GM19452 (cell line): ENCODE measurements at regions not wholly inside any gene's neighbourhood (a gene's known extent, or its start where the extent isn't known, plus 50 kb on each side); places are given as distances from the start of the nearest gene placed in this dataset.
A peak's percentile ranks its signal among the peaks of the same experiment; 100 is the strongest.

Source experiments
- ATAC-seq: cut with Tn5 transposase; IDR thresholded peaks from one replicate; pipeline ENCODE4 v1.9.1; 2021; ENCODE audit not compliant: unreplicated experiment

DNA sequence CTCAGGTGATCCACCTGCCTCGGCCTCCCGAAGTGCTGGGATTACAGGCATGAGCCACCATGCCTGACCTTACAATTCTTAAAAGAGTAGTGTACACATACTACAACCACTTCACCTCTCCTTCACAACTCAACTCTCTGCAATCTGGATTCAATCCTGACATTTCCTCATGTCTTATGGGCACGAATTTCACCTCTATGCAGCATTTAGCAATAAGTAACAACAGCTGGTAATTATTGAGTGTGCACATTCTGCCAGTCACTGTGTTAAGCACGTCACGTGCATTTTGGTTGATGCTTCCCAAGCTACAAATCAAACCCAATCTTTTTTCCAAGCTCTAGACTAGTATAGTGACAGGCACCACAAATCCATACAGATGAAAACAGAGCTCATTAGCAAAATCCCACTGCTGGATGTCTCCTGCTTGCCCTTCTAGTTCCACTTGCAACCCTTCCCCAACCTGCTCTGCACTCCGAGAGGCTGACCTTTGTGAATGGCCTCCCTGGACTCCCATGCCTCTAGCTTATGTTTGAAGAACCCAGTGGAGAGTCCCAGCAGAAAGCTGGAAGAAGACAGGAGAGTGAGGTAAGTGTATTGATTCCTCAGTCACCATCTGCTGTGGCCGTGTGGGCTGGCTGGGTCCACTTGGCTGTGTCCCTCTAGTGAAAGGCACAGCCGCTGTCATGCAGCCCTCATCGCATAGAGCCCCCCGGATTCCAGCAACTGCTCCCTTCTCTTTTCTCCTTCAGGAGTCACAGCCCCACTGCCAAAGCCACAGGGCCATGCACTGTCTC is 176.5 kb downstream of the MEX3B start:
- ATAC-seq = no peak

DNA sequence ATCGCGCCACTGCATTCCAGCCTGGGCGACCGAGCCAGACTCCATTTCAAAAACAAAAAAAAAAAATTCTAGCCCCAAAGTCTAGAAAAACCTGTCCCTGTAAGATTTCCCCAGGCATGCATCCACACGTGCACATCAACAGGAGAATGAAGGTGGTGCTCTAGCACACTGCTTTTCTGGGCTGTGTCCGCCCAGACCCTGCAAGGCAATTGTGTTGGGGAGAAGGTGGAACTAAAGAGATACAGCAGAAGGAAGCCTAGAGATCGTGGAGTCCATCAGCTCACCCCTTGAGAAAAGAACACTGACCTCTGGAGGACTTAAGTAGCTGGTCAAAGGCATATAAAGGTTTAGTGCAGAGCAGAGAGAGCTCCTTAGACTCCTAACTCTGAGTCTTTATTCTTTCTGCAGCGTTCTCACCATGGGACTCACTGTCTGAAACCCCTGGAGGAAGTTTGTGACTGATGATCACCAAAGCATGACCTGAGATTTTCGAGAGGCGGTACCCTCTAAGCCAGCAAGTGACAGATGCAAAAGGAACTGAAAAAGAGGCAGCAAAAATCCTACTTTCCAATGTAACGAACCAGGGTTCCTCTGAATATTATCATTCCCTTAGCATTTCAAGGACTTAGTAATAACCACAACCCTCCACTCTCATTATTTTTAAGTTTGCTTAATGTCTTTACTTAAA is 179.8 kb downstream of the MEX3B start:
- ATAC-seq = peak; percentile 97

DNA sequence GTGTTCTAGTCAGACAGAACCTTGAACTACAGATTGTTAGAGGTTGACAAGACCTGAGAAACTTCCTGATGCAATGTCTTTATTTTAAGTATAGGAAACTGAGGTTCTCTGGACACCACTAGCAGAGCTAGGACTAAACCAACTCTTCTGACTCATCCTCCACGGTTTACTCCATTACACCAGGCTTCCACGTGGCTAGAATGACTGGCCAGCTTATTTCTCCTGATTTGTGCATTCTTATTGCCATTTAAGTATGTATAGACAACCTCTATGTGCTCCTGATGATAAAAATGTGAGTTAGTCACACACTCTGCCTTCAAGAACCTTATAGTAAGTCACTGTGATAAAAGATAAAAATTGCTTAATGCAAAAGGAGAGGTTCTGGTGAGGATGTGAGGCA is 182.7 kb downstream of the MEX3B start:
- no peak for ATAC-seq

DNA sequence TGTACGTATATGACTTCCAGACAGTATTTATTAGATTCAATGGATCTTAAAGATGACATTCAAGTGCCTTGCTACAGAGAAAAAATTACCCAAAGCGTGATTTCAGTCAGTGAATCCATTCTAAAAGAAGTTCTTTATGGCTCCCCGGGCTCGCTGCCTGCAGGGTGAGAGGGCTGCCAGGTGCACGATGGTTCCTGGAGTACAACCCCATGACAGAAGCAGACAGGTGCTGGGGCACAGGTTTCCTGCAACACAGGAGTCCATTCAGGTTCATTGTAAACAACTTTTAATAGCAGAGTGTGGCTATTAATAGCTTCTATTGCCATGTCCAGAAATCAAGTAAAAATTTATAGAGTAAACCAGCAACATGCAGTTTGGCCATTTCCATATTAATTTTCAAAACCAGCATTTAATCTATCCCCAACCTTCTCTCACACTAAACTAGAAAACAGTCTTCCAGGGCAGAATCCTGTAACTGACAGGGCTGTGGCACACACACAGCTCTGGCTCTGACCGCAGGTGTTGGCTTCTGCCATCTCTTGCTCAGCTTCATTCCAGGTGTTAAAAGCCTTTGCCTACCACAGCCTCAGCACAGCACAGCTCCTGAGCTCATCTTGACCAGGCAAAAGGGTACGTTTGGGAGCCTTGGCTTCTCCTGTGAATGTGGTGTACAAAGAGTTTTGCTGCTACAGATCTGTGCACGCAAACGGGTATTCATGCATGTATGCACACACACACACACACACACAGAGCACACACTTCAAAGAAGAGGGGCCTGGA is 185.9 kb downstream of the MEX3B start:
- no peak for ATAC-seq

DNA sequence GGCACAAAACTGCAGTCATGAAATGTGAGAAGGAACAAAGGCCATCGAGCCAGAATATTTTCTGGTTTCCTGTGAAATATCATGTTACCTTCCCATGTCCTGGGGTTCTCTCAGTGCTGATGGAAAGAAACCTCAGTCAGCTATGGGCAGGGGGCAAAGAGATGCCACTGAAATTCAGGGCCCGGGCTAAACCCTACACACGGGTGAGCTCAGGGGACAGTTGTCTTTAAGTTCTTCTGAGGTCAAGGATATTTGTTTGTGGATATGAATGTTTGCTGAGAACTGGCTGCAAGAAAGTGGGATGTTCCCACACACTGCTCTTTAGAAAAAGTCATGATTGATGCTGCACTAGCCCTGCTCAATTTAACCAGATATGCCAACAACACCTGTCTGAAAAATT is 187.2 kb downstream of the MEX3B start:
- ATAC-seq = no peak

DNA sequence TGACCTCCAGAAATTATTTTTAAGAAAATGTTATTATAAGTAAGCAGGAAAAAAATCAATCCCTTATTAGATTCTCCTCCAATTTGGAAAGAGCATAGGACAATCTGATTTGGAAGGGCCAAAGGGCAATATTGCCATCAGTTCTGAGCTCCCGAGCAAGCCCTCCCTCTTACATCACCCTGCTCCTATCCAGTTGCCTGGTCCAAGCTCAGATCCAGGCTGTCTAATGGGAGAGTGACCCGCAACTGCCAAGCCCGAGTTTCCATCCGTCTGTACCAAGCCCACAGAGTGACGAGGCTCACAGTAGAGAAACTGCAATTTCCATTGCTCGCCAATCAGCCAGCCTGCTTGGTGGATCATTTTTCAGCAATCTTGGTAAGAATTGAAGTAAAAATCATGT is 187.7 kb downstream of the MEX3B start:
- ATAC-seq = no peak

DNA sequence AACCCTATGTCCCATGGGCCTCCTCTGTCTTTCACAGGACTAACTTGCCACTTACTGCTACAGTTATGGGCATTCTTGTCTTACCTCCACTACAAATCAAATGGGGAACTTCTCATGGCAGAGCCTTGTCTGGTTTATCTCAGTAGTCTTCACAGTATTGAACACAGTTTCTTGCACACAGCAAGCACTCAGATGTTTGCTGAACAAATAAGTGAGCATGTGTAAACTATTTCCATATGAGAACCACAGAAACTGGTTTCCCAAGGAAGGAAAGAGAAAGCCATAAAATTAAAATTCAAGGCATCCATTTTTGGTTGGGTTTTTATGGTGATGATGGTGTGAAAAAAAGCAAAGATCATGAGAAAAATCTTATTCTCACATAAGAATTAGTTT is 189.2 kb downstream of the MEX3B start:
- ATAC-seq = no peak

DNA sequence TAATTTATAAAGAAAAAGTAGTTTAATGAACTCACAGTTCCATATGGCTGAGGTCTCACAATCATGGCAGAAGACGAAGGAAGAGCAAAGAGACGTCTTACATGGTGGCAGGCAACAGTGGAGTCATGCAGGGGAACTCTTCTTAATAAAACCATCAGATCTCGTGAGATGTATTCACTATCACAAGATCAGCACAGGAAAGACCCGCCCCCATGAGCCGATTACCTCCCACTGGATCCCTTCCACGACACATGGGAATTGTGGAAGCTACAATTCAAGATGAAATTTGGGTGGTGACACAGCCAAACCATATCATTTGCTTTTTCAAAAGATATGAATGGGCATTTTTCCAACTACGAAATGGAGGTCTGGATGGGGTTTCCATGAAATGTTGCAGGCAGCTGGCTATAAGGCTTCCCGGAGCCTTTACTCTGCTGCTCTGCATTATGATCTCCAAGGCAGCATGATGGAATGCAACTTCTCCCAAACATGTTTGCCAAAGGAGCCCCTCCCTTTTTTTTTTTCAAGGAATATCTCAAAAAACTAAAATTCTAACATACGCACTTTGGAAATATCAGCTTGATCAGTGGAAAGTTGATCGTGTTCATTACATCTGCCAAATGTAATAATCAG is 189.7 kb downstream of the MEX3B start:
- ATAC-seq = no peak

DNA sequence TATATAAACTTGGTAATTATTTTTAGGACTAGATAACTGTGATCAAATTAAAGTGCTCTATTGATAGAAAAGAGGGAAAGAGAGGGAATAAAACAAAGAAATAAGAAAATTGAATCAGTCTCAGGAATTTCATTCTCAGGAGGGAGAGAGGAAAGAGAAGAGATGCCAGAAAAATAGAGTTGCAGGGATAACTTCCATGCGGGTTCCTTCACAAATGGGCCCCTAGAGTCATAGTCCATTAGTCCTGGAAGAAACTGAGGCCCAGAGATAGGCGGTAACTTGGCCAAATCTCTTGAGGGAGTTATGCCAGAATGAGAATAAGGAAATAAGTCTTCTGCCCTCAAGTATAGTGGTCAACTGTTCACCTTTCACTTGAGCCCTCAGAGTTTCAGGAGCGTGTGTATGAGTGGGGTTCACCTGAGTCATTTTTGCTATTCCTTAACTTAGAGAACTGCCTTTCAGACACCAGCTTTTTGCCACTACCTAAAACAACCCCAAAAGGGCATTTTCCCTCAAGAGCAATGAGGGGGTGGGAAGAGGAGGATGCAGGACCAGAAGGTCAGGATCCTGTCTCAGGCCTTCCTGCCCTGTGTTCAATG is 192.6 kb downstream of the MEX3B start:
- no peak for ATAC-seq

DNA sequence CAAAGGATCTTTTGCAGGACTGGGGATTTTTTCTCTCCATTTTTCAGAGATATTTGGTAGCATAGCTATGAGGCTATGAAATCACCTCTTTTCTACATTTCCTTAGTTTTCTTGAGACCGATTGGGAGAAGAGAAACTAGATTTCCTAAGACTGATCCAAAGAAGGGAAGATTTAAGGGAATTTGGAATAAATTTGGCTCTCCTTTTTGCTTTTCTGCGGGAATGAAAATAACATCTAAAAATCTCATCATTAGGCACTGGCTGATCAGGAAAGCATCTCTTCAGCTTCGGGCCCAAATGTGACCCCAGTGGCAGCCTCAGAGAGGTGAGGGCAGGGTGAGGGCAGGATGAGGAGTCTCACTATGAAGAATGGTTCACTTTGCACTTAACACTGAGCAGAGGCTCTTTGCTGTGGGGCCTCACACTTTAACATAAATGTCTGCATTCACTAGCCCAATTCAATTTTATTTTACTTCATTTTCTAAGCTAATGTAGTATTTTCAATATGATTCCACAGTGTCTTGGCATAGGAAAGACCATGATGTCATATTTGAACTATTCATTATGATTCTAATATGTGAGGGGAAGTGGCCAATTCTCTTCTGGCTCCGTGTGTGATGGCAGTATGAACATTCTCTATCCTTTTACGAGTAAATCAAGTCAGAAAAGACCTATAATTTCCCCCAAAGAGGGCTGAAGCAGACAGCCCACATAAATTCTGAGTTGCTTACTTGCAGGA is 193.2 kb downstream of the MEX3B start:
- no peak for ATAC-seq

DNA sequence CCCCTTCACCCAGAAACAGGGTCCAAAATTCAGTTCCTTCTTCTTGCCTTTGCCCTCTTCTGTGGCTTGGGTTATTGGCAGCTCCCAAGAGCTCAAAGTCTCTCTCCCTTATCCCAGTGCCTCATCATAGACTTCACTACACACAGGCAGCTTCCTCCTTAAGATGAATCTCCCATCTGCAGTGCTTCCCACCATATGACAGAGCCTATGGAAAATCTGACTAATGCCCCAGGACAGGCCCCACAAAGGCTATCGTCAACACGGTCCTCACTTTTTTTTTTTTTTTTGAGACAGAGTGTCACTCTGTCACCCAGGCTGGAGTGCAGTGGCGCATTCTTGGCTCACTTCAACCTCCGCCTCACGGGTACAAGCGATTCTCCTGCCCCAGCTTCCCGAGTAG is 194.1 kb downstream of the MEX3B start:
- ATAC-seq = no peak

DNA sequence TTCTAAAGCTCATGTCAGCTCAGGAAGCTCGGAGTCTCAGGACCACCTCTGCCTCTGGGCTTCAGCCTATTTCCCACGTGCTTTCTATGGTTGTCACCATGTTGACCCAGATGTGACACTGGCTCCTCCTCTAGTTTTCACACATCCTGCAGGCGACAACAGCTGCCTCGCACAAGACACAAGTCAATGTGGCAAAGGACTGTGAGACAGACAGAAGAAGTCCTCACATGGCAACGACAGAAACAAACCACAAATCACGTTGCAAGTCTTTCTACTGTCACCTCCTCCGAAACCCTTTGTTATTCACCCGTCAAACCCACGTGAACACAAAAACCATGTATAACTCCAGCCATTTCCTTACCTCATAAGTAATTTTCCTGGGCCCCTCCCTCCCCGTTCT is 194.5 kb downstream of the MEX3B start:
- no peak for ATAC-seq

DNA sequence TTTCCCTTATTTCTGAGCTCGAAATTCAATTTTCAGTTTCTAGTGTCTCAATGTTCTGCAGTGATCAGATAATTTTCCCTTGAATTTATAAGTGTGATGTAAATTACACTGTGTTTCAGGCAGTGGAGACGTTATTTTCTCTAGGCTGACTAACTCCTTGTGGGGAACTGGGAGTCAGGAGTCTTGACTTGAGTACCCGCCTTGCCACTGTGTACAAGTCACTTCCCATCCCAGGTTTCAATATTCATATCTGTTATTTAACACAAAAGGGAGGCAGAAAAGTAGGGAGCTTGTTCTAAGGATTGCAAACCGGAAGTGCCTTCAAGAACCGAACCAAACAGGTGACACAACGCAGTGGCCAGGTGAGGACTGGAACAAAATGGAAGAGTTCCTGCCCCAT is 196.5 kb downstream of the MEX3B start:
- no peak for ATAC-seq

DNA sequence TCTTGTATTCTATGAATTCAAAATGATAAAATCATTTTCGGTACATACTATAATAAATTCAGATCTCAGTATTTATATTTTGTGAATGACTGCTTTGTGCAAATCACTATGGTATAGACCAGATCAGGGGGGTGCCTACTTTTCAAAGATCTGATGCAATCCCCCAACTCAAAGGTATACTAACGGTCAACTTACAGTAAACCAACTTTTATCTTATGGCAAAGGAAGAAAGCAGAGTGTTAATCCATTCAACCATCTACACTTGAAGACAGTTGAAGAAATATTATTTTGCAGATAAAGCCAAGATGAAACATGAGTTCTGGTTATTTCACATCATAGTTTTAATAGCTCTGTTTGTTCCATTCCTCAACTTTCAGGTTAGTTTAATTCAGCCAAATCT is 197.1 kb downstream of the MEX3B start:
- ATAC-seq = no peak

DNA sequence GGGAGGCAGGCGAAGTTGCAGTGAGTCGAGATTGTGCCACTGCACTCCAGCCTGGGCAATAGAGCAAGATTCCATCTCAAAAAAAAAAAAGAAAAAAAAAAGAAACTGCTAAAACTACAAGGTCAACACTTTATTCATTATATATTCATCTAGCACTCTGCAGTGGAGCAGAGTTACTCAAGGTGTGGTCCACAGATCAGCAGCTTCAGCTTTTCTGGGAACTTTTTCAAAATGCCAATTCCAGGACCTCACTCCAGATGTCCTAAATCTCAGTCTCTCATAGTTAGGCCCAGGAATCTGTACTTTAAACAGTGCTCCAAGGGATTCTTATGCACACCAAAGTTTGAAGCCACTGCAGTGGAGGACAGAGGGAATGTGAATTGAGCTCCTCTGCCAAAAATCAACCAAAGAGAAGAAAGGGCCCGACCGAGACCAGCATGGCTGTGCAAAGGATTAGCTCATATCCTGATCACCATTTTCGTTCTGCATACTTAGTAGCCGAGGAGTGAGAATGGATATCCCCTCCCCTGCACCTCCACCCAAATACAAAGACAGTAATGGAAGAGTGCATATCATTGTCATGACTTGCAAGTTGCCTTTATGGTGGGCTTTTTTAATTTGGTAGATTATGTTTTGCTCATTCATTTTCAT is 201.9 kb downstream of the MEX3B start:
- ATAC-seq = no peak

DNA sequence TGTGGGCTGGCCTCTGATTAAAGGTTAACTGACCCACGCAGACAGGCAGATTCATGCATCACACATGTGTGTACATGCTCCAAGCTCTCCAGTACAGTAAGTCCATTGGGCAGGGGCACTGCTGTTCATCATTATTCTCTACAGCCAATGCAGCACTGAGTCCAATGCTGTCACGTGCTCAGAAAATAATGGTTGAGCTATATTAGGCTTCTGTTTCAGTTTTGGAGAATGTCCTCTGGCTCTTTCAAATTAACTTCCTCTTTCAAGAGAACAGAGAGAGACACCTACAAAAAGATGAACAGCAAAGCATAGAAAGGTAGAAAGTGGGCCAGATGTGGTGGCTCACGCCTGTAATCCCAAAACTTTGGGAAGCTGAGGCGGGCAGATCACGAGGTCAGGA is 202.6 kb downstream of the MEX3B start:
- peak; percentile 74 for ATAC-seq

DNA sequence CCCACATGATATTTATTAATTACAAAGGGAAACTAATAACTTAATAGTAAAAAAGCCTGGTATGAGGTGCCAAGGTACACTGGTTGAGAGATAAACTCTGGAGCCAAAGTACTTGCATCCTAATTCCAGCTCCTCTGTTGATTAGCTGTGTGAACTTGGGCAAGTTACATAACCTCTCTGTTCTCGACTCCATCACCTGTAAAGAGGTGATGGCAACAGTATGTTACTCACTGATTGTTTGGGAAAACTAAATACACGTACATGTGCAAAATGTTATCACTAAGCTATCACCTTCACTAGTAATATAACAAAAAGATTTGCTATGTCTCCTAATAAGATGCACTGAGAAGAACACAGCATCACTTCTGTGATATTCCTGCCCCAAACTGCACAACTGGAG is 206.4 kb downstream of the MEX3B start:
- no peak for ATAC-seq

DNA sequence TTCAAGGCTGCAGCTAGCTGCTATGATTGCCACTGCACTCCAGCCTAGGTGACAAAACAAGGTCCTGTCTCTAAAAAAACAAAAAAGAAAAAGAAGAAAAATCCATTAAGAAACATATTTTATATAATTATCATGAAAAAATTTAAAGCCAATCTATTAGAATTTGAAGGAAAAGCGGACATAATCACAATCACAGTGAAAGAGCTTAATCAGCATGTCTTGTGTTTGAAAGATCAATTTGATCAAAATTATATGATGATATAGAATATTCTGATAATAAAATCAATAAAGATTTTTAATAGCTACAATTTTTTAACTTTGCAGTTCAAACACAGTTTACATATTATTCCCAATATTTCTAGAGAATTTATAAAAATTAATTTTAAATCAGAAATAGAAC is 210.1 kb downstream of the MEX3B start:
- no peak for ATAC-seq

DNA sequence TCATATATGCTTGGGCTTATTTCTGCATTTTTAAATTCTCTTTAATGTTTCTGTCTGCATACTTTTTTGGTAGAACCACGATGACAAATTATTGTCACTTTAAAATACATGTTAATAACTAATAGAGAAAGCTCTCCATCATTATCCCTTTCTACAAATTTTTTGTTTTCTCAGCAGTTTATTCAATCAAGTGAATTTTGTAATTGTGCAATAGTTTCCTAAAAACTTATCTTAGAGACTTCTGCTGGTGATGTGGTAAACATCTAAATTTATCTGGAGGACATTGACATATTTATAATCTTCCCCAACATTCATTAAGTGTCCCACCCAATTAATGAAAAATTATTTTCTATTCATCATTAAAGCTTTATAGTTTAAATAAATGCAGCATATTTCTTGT is 215.3 kb downstream of the MEX3B start:
- no peak for ATAC-seq

DNA sequence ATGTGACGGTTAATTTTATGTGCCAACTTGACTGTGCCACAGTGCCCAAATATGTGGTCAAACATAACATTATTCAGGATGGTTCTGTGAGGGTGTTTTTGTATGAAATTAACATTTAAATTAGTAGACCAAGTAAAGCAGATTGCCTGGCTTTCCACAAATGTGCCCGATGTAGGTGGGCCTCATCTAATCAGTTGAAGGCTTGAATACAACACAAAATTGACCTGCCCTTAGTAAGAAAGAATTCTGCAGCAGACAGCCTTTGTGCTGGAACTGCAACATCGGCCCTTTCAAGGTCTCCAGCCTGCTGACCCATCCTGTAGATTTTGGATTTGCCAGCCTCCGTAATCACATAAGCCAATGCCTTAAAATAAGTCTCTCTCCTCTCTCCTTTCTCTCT is 215.9 kb downstream of the MEX3B start:
- ATAC-seq = no peak
